H1 (cell line): ENCODE measurements at regions not wholly inside any gene's neighbourhood (a gene's known extent, or its start where the extent isn't known, plus 50 kb on each side); places are given as distances from the start of the nearest gene placed in this dataset.

ENCODE experiments used
- CTCF ChIA-PET: fragments of 300-600 bp; sonication (Branson Sonifier 250); formaldehyde crosslinking; loops from one replicate; lab custom pipeline; 2021; ENCODE audit not compliant: partially characterized antibody; lab: Charles Lee
- POLR2A ChIA-PET: fragments of 300-600 bp; sonication (Branson Sonifier 250); formaldehyde crosslinking; loops from one replicate; lab custom pipeline; 2021; ENCODE audit warnings: inconsistent platforms; ENCODE audit not compliant: partially characterized antibody; lab: Charles Lee
- DNase-seq, 2 experiments: peaks; one replicate each; pipeline versions ENCODE4 v3.0.0 to v3.0.0-alpha.2; 2010 to 2022; ENCODE audit warnings: low spot score in 2 of 2, low read depth in 1 of 2, mixed read lengths in 1 of 2
- FAIRE-seq: peaks from 2 replicates; lab custom pipeline; 2011; peaks lifted over from hg19 to GRCh38; lab: Jason Lieb, UNC
- H2AFZ ChIP-seq: 2 replicates; pipeline ENCODE4 v1.8.1; 2012; ENCODE audit warnings: low read length, inconsistent platforms
- H2AK5ac ChIP-seq: 2 replicates; pipeline ENCODE4 v1.6.1; 2013; ENCODE audit warnings: low read depth, low read length
- H2BK120ac ChIP-seq: replicated peaks from 2 replicates; pipeline ENCODE3; 2013; ENCODE audit warnings: low read depth, low read length, inconsistent platforms
- H2BK12ac ChIP-seq: 2 replicates; pipeline ENCODE4 v1.6.1; 2013; ENCODE audit warnings: low read depth, low read length
- H2BK15ac ChIP-seq: 2 replicates; pipeline ENCODE4 v1.6.1; 2013; ENCODE audit warnings: low read length
- H2BK20ac ChIP-seq: 2 replicates; pipeline ENCODE4 v1.6.1; 2013; ENCODE audit warnings: low read length
- H2BK5ac ChIP-seq: 2 replicates; pipeline ENCODE4 v1.6.1; 2013; ENCODE audit warnings: low read depth, low read length
- H3K14ac ChIP-seq: 2 replicates; pipeline ENCODE4 v1.6.1; 2013; ENCODE audit warnings: inconsistent platforms; ENCODE audit not compliant: insufficient read length
- H3K18ac ChIP-seq: 2 replicates; pipeline ENCODE4 v1.6.1; 2013; ENCODE audit warnings: low read length; ENCODE audit errors: extremely low read depth
- H3K23ac ChIP-seq: 2 replicates; pipeline ENCODE4 v1.6.1; 2013; ENCODE audit warnings: inconsistent platforms; ENCODE audit not compliant: insufficient read length
- H3K23me2 ChIP-seq: 2 replicates; pipeline ENCODE4 v1.6.1; 2013; ENCODE audit warnings: low read depth, low read length
- H3K27ac ChIP-seq: 2 replicates; pipeline ENCODE4 v1.6.1; 2011; ENCODE audit warnings: low read depth, low read length, inconsistent platforms
- H3K27me3 ChIP-seq, 4 experiments: replicated peaks in 1 of 4; 1 replicate in 1 of 4; 2 replicates in 3 of 4; pipeline versions ENCODE4 v1.6.1 to v1.8.1; 2011 to 2013; ENCODE audit warnings: low read length in 3 of 4, mild to moderate bottlenecking in 3 of 4, inconsistent platforms in 2 of 4, mixed read lengths in 2 of 4, moderate library complexity in 1 of 4; ENCODE audit not compliant: control insufficient read depth in 3 of 4, insufficient read depth in 3 of 4; ENCODE audit errors: extremely low read depth in 1 of 4
- H3K36me3 ChIP-seq, 4 experiments: 2 replicates each; pipeline versions ENCODE4 v1.6.1 to v1.8.1; 2011 to 2013; ENCODE audit warnings: mild to moderate bottlenecking in 4 of 4, low read length in 3 of 4, moderate library complexity in 2 of 4, control low read depth in 1 of 4, inconsistent platforms in 1 of 4; ENCODE audit not compliant: insufficient read depth in 4 of 4, control insufficient read depth in 2 of 4
- H3K4ac ChIP-seq: replicated peaks from 2 replicates; pipeline ENCODE3; 2013; ENCODE audit warnings: low read length, low read depth, mixed read lengths, inconsistent platforms; ENCODE audit not compliant: insufficient read length
- H3K4me1 ChIP-seq, 4 experiments: replicated peaks in 1 of 4; 1 replicate in 1 of 4; 2 replicates in 3 of 4; pipeline versions ENCODE4 v1.6.1 to v1.8.1; 2011 to 2013; ENCODE audit warnings: low read length in 3 of 4, inconsistent platforms in 2 of 4, mixed read lengths in 1 of 4; ENCODE audit not compliant: insufficient read depth in 4 of 4, control insufficient read depth in 3 of 4
- H3K4me2 ChIP-seq, 2 experiments: 2 replicates each; pipeline versions ENCODE4 v1.6.1 to v1.8.1; 2011 to 2013; ENCODE audit warnings: low read depth in 2 of 2, low read length in 2 of 2, control low read depth in 1 of 2, inconsistent platforms in 1 of 2, mild to moderate bottlenecking in 1 of 2; ENCODE audit not compliant: insufficient read depth in 1 of 2
- H3K4me3 ChIP-seq, 4 experiments: fragments of 200-600, 300-600 bp in 1 of 4; sonication (generic), shearing (Covaris generic), sonication (Bioruptor Twin) in 1 of 4; 2 replicates each; pipeline versions ENCODE4 v1.5.1 to v1.8.1; 2011 to 2016; ENCODE audit warnings: low read length in 4 of 4, low read depth in 3 of 4, control low read depth in 2 of 4, inconsistent platforms in 2 of 4, mild to moderate bottlenecking in 2 of 4, mixed read lengths in 1 of 4, moderate library complexity in 1 of 4; ENCODE audit not compliant: insufficient read depth in 2 of 4; ENCODE audit errors: extremely low read depth in 1 of 4
- H3K56ac ChIP-seq: replicated peaks from 2 replicates; pipeline ENCODE3; 2013; ENCODE audit warnings: low read depth, mild to moderate bottlenecking, mixed read lengths, low read length, inconsistent platforms; ENCODE audit not compliant: insufficient read length
- H3K79me1 ChIP-seq: 2 replicates; pipeline ENCODE4 v1.6.1; 2013; ENCODE audit warnings: low read depth, low read length, control low read depth
- H3K79me2 ChIP-seq, 2 experiments: 2 replicates each; pipeline versions ENCODE4 v1.6.1 to v1.8.1; 2012 to 2013; ENCODE audit warnings: low read length in 2 of 2, mild to moderate bottlenecking in 2 of 2, inconsistent platforms in 1 of 2; ENCODE audit not compliant: insufficient read depth in 2 of 2, control insufficient read depth in 1 of 2
- H3K9ac ChIP-seq, 4 experiments: replicated peaks in 1 of 4; 1 replicate in 1 of 4; 2 replicates in 3 of 4; pipeline versions ENCODE4 v1.6.1 to v1.8.1; 2011 to 2013; ENCODE audit warnings: low read depth in 3 of 4, low read length in 3 of 4, control low read depth in 2 of 4, mild to moderate bottlenecking in 2 of 4, moderate library complexity in 2 of 4, inconsistent platforms in 1 of 4; ENCODE audit errors: extremely low read depth in 1 of 4
- H3K9me3 ChIP-seq, 2 experiments: 2 replicates each; pipeline versions ENCODE4 v1.6.1 to v1.8.1; 2012 to 2013; ENCODE audit warnings: mild to moderate bottlenecking in 2 of 2, moderate library complexity in 2 of 2, control low read depth in 1 of 2, inconsistent platforms in 1 of 2, low read depth in 1 of 2, low read length in 1 of 2, mixed read lengths in 1 of 2; ENCODE audit not compliant: insufficient read depth in 2 of 2
- H4K20me1 ChIP-seq, 2 experiments: replicated peaks in 1 of 2; 2 replicates each; pipeline versions ENCODE3 to v1.8.1; 2011 to 2013; ENCODE audit warnings: inconsistent platforms in 2 of 2, low read length in 2 of 2, mild to moderate bottlenecking in 1 of 2; ENCODE audit not compliant: insufficient read depth in 2 of 2, control insufficient read depth in 1 of 2
- H4K5ac ChIP-seq: 2 replicates; pipeline ENCODE4 v1.6.1; 2013; ENCODE audit warnings: low read length, low read depth, mixed read lengths, inconsistent platforms; ENCODE audit not compliant: insufficient read length
- H4K8ac ChIP-seq: 2 replicates; pipeline ENCODE4 v1.8.0; 2013; ENCODE audit warnings: mild to moderate bottlenecking, moderate library complexity, low read length, inconsistent platforms; ENCODE audit not compliant: insufficient read depth; ENCODE audit errors: extremely low read depth
- H4K91ac ChIP-seq: replicated peaks from 2 replicates; pipeline ENCODE3; 2013; ENCODE audit warnings: low read length, mixed read lengths, inconsistent platforms; ENCODE audit not compliant: insufficient read length
- BACH1 ChIP-seq: IDR thresholded peaks from 2 replicates; pipeline ENCODE4 v1.6.1; 2012; ENCODE audit warnings: low read length, improper control_type of control experiment
- BCL11A ChIP-seq, 2 experiments: IDR thresholded peaks; one replicate each; pipeline ENCODE4 v1.6.1; 2011; ENCODE audit warnings: low read depth in 2 of 2, low read length in 2 of 2, mild to moderate bottlenecking in 2 of 2
- BRCA1 ChIP-seq: IDR thresholded peaks from 2 replicates; pipeline ENCODE4 v1.6.1; 2012; ENCODE audit warnings: low read depth, low read length, improper control_type of control experiment
- CBX5 ChIP-seq: fragments of 300-800, 300-1000 bp; sonication (generic); IDR thresholded peaks from 2 replicates; pipeline ENCODE4 v1.7.1; 2016; ENCODE audit warnings: antibody characterized with exemption, low read length, low read depth
- EP300 ChIP-seq, 2 experiments: IDR thresholded peaks; 1 replicate in 1 of 2; 2 replicates in 1 of 2; pipeline ENCODE4 v1.6.1; 2011 to 2012; ENCODE audit warnings: low read depth in 2 of 2, low read length in 2 of 2, mild to moderate bottlenecking in 2 of 2, borderline replicate concordance in 1 of 2, inconsistent platforms in 1 of 2, moderate library complexity in 1 of 2
- NANOG ChIP-seq: IDR thresholded peaks from 2 replicates; pipeline ENCODE4 v1.6.1; 2011; ENCODE audit warnings: low read length, low read depth, mild to moderate bottlenecking, inconsistent platforms; ENCODE audit not compliant: insufficient read depth, poor library complexity, severe bottlenecking
- POU5F1 ChIP-seq: IDR thresholded peaks from 2 replicates; pipeline ENCODE4 v1.6.1; 2011; ENCODE audit warnings: low read depth, mild to moderate bottlenecking, low read length, moderate library complexity
- TEAD4 ChIP-seq: IDR thresholded peaks from 2 replicates; pipeline ENCODE4 v1.6.1; 2012; ENCODE audit warnings: low read depth, low read length, inconsistent platforms, mixed read lengths

GRCh38 chr10:65273115-65273514, 1652.7 kb upstream of the LRRTM3 start:
- Histone ChIP-seq H4K5ac (no peak overlapping the region), H3K4me3 (peak overlapping the region in 1 of 4 experiments; percentile 20; a peak in 1 of 8 replicates), H3K4me1 (peaks cover 0 to 7% (median 5%) of the 10 kb centered on the region in 4 experiments; a peak in 3 of 7 replicates), H3K23me2 (no peaks in the 10 kb centered on the region), H3K4ac (no peak overlapping the region), H2BK12ac (no peak overlapping the region), H3K9me3 (no peaks in the 10 kb centered on the region), H3K18ac (no peak overlapping the region), H2BK15ac (no peak overlapping the region), H2BK5ac (no peak overlapping the region), H2AFZ (no peak overlapping the region), H2BK120ac (no peak overlapping the region), H3K27ac (no peak overlapping the region), H3K79me2 (no peaks in the 10 kb centered on the region), H3K27me3 (no peaks in the 10 kb centered on the region), H2AK5ac (no peak overlapping the region), H4K8ac (no peak overlapping the region), H3K56ac (no peak overlapping the region), H3K14ac (no peak overlapping the region), H4K91ac (no peak overlapping the region), H2BK20ac (no peak overlapping the region), H3K9ac (no peak overlapping the region), H3K4me2 (peak overlapping the region in 1 of 2 experiments; percentile 34; a peak in 1 of 4 replicates), H3K23ac (no peak overlapping the region), H3K36me3 (no peaks in the 10 kb centered on the region), H3K79me1 (no peaks in the 10 kb centered on the region), H4K20me1 (no peaks in the 10 kb centered on the region)
- FAIRE-seq (no peak), DNase-seq (no peak)
- ChIA-PET POLR2A (interaction anchor here (1.0 kb wide), 1 partner anchor 71 kb away, joined by 3 read pairs; no protein-coding TSS in a partner anchor), CTCF (no interaction called here)
- TF ChIP-seq EP300 (IDR thresholded peaks at IDR 0.05; ENCODE audit: borderline replicate concordance in 1 of 2, low read depth in 2 of 2, low read length in 2 of 2): 0 out of 3 replicates have a peak, but pooled peaks of 1 of the 2 experiments have one; percentile 53
- TF ChIP-seq TEAD4: no peak
- peak; percentile 59 to 88 for TF ChIP-seq BCL11A (IDR thresholded peaks at IDR 0.05; ENCODE audit: low read depth in 2 of 2, low read length in 2 of 2)
- no peak for TF ChIP-seq CBX5
- TF ChIP-seq POU5F1: peak; percentile 70; the same call in 1 of the 2 replicates
- TF ChIP-seq BRCA1: no peak
- TF ChIP-seq BACH1: no peak
- peak; percentile 93 for TF ChIP-seq NANOG
